Erythroblast (primary cell): ENCODE measurements at regions not wholly inside any gene's neighbourhood (a gene's known extent, or its start where the extent isn't known, plus 50 kb on each side); places are given as distances from the start of the nearest gene placed in this dataset.
"Not testable (repeated sequence)": the region's sequence is repeated elsewhere in the genome, so short reads cannot be mapped to it uniquely, and the experiment has no call there.

Source experiments
- GATA1 ChIP-seq: IDR thresholded peaks from 2 replicates; pipeline ENCODE4 v1.6.1; 2011; ENCODE audit warnings: low read depth, mild to moderate bottlenecking, control low read depth, low read length, moderate library complexity
- POLR2A ChIP-seq: IDR thresholded peaks from 2 replicates; pipeline ENCODE4 v1.6.1; 2011; ENCODE audit warnings: mild to moderate bottlenecking, low read length

- not testable (repeated sequence) for TF ChIP-seq GATA1, POLR2A
Observed at GRCh38 chr16:21513337-21513741, 86.0 kb upstream of the METTL9 start.
